Cardiac septum (tissue), 1 donor: ENCODE measurements at regions not wholly inside any gene's neighbourhood (a gene's known extent, or its start where the extent isn't known, plus 50 kb on each side); places are given as distances from the start of the nearest gene placed in this dataset.

Experiments used
- DNase-seq: peaks from one replicate; pipeline ENCODE4 v3.0.0-alpha.2; 2020; ENCODE audit warnings: low spot score
- intact Hi-C: fragments of 100-400 bp; cut with DNase I; formaldehyde crosslinking; loops from one replicate; pipeline ENCODE4 v1.14.0; 2022
- donor health status: DM: no; HTN: no; CAD: no.

GRCh38 chr2:147530033-147530432, 314.8 kb upstream of the ACVR2A start:
- intact Hi-C loops, result no loop called here
- DNase-seq, result no peak

- no peak for DNase-seq
- intact Hi-C loops, result no loop called here
Observed at GRCh38 chr2:147525819-147526489, 318.9 kb upstream of the ACVR2A start.

GRCh38 chr2:147524912-147525311, 319.9 kb upstream of the ACVR2A start:
- no peak for DNase-seq
- intact Hi-C loops, result no loop called here

- intact Hi-C loops, result no loop called here
- no peak for DNase-seq
Observed at GRCh38 chr2:147523415-147523814, 321.4 kb upstream of the ACVR2A start.

- DNase-seq, result no peak
- intact Hi-C loops, result no loop called here
Observed at GRCh38 chr2:147521936-147522335, 322.9 kb upstream of the ACVR2A start.

- intact Hi-C loops, result no loop called here
- DNase-seq, result no peak
Observed at GRCh38 chr2:147520817-147521216, 324.0 kb upstream of the ACVR2A start.

GRCh38 chr2:147519178-147519577, 325.7 kb upstream of the ACVR2A start:
- intact Hi-C loops, result no loop called here
- DNase-seq, result no peak

GRCh38 chr2:147515213-147515612, 329.6 kb upstream of the ACVR2A start:
- intact Hi-C loops, result no loop called here
- no peak for DNase-seq

- intact Hi-C loops, result no loop called here
- DNase-seq, result no peak
Observed at GRCh38 chr2:147512206-147512605, 332.6 kb upstream of the ACVR2A start.

- intact Hi-C loops, result no loop called here
- DNase-seq, result no peak
Observed at GRCh38 chr2:147511491-147511948, 333.3 kb upstream of the ACVR2A start.

GRCh38 chr2:147509821-147510220, 335.0 kb upstream of the ACVR2A start:
- intact Hi-C loops, result no loop called here
- no peak for DNase-seq

GRCh38 chr2:147506889-147507288, 337.9 kb upstream of the ACVR2A start:
- intact Hi-C loops, result no loop called here
- no peak for DNase-seq

- intact Hi-C loops, result no loop called here
- no peak for DNase-seq
Observed at GRCh38 chr2:147502711-147503290, 342.0 kb upstream of the ACVR2A start.

GRCh38 chr2:147501968-147502367, 342.9 kb upstream of the ACVR2A start:
- intact Hi-C loops, result no loop called here
- no peak for DNase-seq

- DNase-seq, result no peak
- intact Hi-C loops, result no loop called here
Observed at GRCh38 chr2:147500819-147501395, 343.9 kb upstream of the ACVR2A start.

GRCh38 chr2:147500229-147500628, 344.6 kb upstream of the ACVR2A start:
- no peak for DNase-seq
- intact Hi-C loops, result no loop called here

GRCh38 chr2:147499785-147500184, 345.0 kb upstream of the ACVR2A start:
- intact Hi-C loops, result no loop called here
- DNase-seq, result no peak

GRCh38 chr2:147495734-147496133, 349.1 kb upstream of the ACVR2A start:
- DNase-seq, result no peak
- intact Hi-C loops, result no loop called here

GRCh38 chr2:147492471-147492870, 352.4 kb upstream of the ACVR2A start:
- DNase-seq, result no peak
- intact Hi-C loops, result no loop called here

- intact Hi-C loops, result no loop called here
- DNase-seq, result no peak
Observed at GRCh38 chr2:147491506-147491905, 353.3 kb upstream of the ACVR2A start.
